CD4-positive, alpha-beta memory T cell (primary cell): ENCODE measurements at regions not wholly inside any gene's neighbourhood (a gene's known extent, or its start where the extent isn't known, plus 50 kb on each side); places are given as distances from the start of the nearest gene placed in this dataset.

ENCODE experiments used
- CTCF ChIA-PET: fragments of 350-600 bp; sonication (Branson Sonifier 250); formaldehyde crosslinking; loops from one replicate; lab custom pipeline; 2021; ENCODE audit warnings: inconsistent platforms; ENCODE audit not compliant: partially characterized antibody; lab: Charles Lee
- POLR2A ChIA-PET: fragments of 350-600 bp; sonication (Branson Sonifier 250); formaldehyde crosslinking; loops from one replicate; lab custom pipeline; 2021; ENCODE audit not compliant: partially characterized antibody; lab: Charles Lee
- DNase-seq, 5 donors: peaks; one replicate each; pipeline versions ENCODE4 v3.0.0 to v3.0.0-alpha.2; 2020 to 2022; ENCODE audit warnings: mixed read lengths in 1 of 5
- H3K27ac ChIP-seq: one replicate; pipeline ENCODE4 v1.7.0; 2013; ENCODE audit warnings: low read depth, low read length
- H3K27me3 ChIP-seq: 2 replicates; pipeline ENCODE4 v1.7.0; 2013; ENCODE audit warnings: mild to moderate bottlenecking, low read length, moderate library complexity; ENCODE audit not compliant: insufficient read depth
- H3K36me3 ChIP-seq: 2 replicates; pipeline ENCODE4 v1.7.0; 2013; ENCODE audit warnings: mild to moderate bottlenecking, low read length, moderate library complexity; ENCODE audit not compliant: insufficient read depth
- H3K4me1 ChIP-seq: 2 replicates; pipeline ENCODE4 v1.7.0; 2013; ENCODE audit warnings: mild to moderate bottlenecking, low read length, moderate library complexity; ENCODE audit not compliant: insufficient read depth
- H3K4me3 ChIP-seq, 2 donors: one replicate each; pipeline ENCODE4 v1.7.0; 2013; ENCODE audit warnings: low read length in 2 of 2, mild to moderate bottlenecking in 1 of 2
- H3K9me3 ChIP-seq, 2 donors: one replicate each; pipeline ENCODE4 v1.7.0; 2013; ENCODE audit warnings: low read length in 2 of 2, control low read depth in 1 of 2; ENCODE audit not compliant: control insufficient read depth in 1 of 2
- H3K27ac Mint-ChIP-seq, 7 donors: one replicate each; pipeline ENCODE4 v1.8.0; 2020 to 2021; ENCODE audit warnings: mixed read lengths in 7 of 7, mild to moderate bottlenecking in 6 of 7, inconsistent platforms in 3 of 7, moderate library complexity in 3 of 7
- H3K27me3 Mint-ChIP-seq, 2 donors: one replicate each; pipeline ENCODE4 v1.8.0; 2020 to 2021; ENCODE audit warnings: mixed read lengths in 2 of 2
- H3K36me3 Mint-ChIP-seq, 2 donors: one replicate each; pipeline ENCODE4 v1.8.0; 2020 to 2021; ENCODE audit warnings: mixed read lengths in 2 of 2, inconsistent platforms in 1 of 2, mild to moderate bottlenecking in 1 of 2
- H3K4me1 Mint-ChIP-seq, 4 donors: one replicate each; pipeline ENCODE4 v1.8.0; 2020 to 2021; ENCODE audit warnings: mixed read lengths in 4 of 4, mild to moderate bottlenecking in 1 of 4
- H3K4me3 Mint-ChIP-seq, 8 donors: one replicate each; pipeline ENCODE4 v1.8.0; 2020 to 2021; ENCODE audit warnings: mixed read lengths in 8 of 8, mild to moderate bottlenecking in 7 of 8, moderate library complexity in 6 of 8, inconsistent platforms in 3 of 8
- H3K9me3 Mint-ChIP-seq, 8 donors: one replicate each; pipeline ENCODE4 v1.8.0; 2020 to 2021; ENCODE audit warnings: mixed read lengths in 8 of 8, mild to moderate bottlenecking in 5 of 8, inconsistent platforms in 3 of 8, moderate library complexity in 1 of 8
- intact Hi-C: fragments of 100-400 bp; cut with micrococcal nuclease; formaldehyde crosslinking; loops from one replicate; pipeline ENCODE4 v1.15.1; 2023

- no peaks in the 10 kb centered on the region for H3K36me3 Mint-ChIP-seq
- intact Hi-C loops, result no loop called here
- H3K36me3 ChIP-seq, result no peaks in the 10 kb centered on the region
- no peaks in the 10 kb centered on the region for H3K27me3 Mint-ChIP-seq
- H3K4me1 Mint-ChIP-seq, result no peaks in the 10 kb centered on the region
- CTCF ChIA-PET, result no interaction called here
- no peak overlapping the region for H3K27ac Mint-ChIP-seq
- H3K4me3 ChIP-seq, result no peak overlapping the region
- H3K9me3 Mint-ChIP-seq, result peaks cover 0 to 7% (median 5%) of the 10 kb centered on the region in 8 donors
- POLR2A ChIA-PET, result no interaction called here
- no peak overlapping the region for H3K27ac ChIP-seq
- DNase-seq, result no peak
- no peaks in the 10 kb centered on the region for H3K27me3 ChIP-seq
- H3K9me3 ChIP-seq, result no peaks in the 10 kb centered on the region
- H3K4me1 ChIP-seq, result no peaks in the 10 kb centered on the region
- no peak overlapping the region for H3K4me3 Mint-ChIP-seq
Measured at GRCh38 chr11:26143566-26144290, 188.2 kb upstream of the ANO3 start.

DNA sequence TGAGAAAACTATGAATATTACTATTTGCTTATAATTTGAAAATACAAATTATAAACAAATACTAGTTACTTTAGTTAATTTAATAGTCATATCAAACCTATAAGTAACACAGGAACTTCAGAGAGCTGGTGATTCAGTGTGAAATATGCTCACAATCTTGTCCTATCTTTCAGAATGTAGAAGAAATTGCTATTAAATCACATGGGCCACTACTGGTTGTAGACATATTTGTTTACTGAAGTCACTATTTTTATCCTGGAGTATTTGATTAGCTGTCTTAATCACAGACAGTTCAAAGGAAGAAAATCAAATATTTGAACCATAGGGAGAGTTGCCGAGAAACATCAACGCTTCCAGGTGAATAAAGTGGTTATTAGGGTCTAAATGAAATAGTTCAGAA lies 187.6 kb upstream of the ANO3 start:
- H3K4me3 ChIP-seq, result no peak overlapping the region
- H3K4me3 Mint-ChIP-seq, result no peak overlapping the region
- no peaks in the 10 kb centered on the region for H3K4me1 ChIP-seq
- H3K27ac Mint-ChIP-seq, result no peak overlapping the region
- DNase-seq, result no peak
- ChIA-PET CTCF (no interaction called here), POLR2A (no interaction called here)
- H3K36me3 ChIP-seq, result no peaks in the 10 kb centered on the region
- H3K4me1 Mint-ChIP-seq, result no peaks in the 10 kb centered on the region
- no peaks in the 10 kb centered on the region for H3K36me3 Mint-ChIP-seq
- no peaks in the 10 kb centered on the region for H3K27me3 ChIP-seq
- no peaks in the 10 kb centered on the region for H3K27me3 Mint-ChIP-seq
- H3K27ac ChIP-seq, result no peak overlapping the region
- no peaks in the 10 kb centered on the region for H3K9me3 ChIP-seq
- peaks cover 0 to 10% (median 5%) of the 10 kb centered on the region in 8 donors for H3K9me3 Mint-ChIP-seq
- intact Hi-C loops, result no loop called here

GRCh38 chr11:26144911-26145310 lies 187.0 kb upstream of the ANO3 start:
- no peak overlapping the region for H3K4me3 Mint-ChIP-seq
- H3K4me1 Mint-ChIP-seq, result no peaks in the 10 kb centered on the region
- H3K27me3 Mint-ChIP-seq, result no peaks in the 10 kb centered on the region
- CTCF ChIA-PET, result no interaction called here
- Histone ChIP-seq H3K27me3 (no peaks in the 10 kb centered on the region), H3K4me3 (no peak overlapping the region), H3K4me1 (no peaks in the 10 kb centered on the region), H3K27ac (no peak overlapping the region), H3K36me3 (no peaks in the 10 kb centered on the region), H3K9me3 (no peaks in the 10 kb centered on the region)
- intact Hi-C loops, result no loop called here
- POLR2A ChIA-PET, result no interaction called here
- no peak for DNase-seq
- H3K9me3 Mint-ChIP-seq, result peaks cover 0 to 7% (median 4%) of the 10 kb centered on the region in 8 donors
- H3K27ac Mint-ChIP-seq, result no peak overlapping the region
- no peaks in the 10 kb centered on the region for H3K36me3 Mint-ChIP-seq

DNA sequence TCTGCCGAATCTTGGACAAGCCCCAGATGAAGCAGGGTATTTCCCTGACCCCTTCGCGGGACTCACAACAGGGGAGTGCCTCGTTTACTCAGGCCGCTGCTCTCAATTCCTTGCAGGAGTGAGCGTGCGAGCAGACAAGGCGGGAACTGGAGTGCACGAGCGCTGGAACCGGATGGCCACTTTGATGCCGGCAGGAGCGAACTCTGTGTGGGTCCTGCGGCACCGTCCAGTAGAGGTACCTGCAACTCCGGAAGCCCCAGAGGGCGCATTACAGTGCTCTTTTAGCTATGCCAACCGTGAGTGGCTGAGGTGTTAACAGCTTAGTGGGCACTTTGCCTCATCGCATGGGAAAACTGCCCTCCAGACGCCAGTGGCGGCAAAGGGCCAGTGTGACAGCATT lies 182.3 kb upstream of the ANO3 start:
- Mint-ChIP-seq H3K4me3 (no peak overlapping the region), H3K27ac (no peak overlapping the region), H3K27me3 (no peaks in the 10 kb centered on the region), H3K36me3 (no peaks in the 10 kb centered on the region), H3K9me3 (peaks cover 0 to 8% (median 5%) of the 10 kb centered on the region in 8 donors), H3K4me1 (no peaks in the 10 kb centered on the region)
- no peak for DNase-seq
- H3K4me1 ChIP-seq, result no peaks in the 10 kb centered on the region
- POLR2A ChIA-PET, result no interaction called here
- H3K27me3 ChIP-seq, result no peaks in the 10 kb centered on the region
- no peaks in the 10 kb centered on the region for H3K9me3 ChIP-seq
- no peak overlapping the region for H3K27ac ChIP-seq
- no peak overlapping the region for H3K4me3 ChIP-seq
- intact Hi-C loops, result no loop called here
- CTCF ChIA-PET, result no interaction called here
- no peaks in the 10 kb centered on the region for H3K36me3 ChIP-seq

- no peaks in the 10 kb centered on the region for H3K27me3 ChIP-seq
- H3K4me1 ChIP-seq, result no peaks in the 10 kb centered on the region
- Mint-ChIP-seq H3K27me3 (no peaks in the 10 kb centered on the region), H3K4me1 (no peaks in the 10 kb centered on the region), H3K27ac (no peak overlapping the region), H3K4me3 (no peak overlapping the region), H3K36me3 (no peaks in the 10 kb centered on the region), H3K9me3 (peaks cover 0 to 10% (median 4%) of the 10 kb centered on the region in 8 donors)
- no peaks in the 10 kb centered on the region for H3K9me3 ChIP-seq
- DNase-seq, result no peak
- no peak overlapping the region for H3K4me3 ChIP-seq
- POLR2A ChIA-PET, result no interaction called here
- intact Hi-C loops, result no loop called here
- no peak overlapping the region for H3K27ac ChIP-seq
- H3K36me3 ChIP-seq, result no peaks in the 10 kb centered on the region
- CTCF ChIA-PET, result no interaction called here
Measured at GRCh38 chr11:26150031-26150430, 181.9 kb upstream of the ANO3 start.

- intact Hi-C loops, result no loop called here
- Histone ChIP-seq H3K27ac (no peak overlapping the region), H3K4me3 (no peak overlapping the region), H3K4me1 (no peaks in the 10 kb centered on the region), H3K36me3 (no peaks in the 10 kb centered on the region), H3K9me3 (no peaks in the 10 kb centered on the region), H3K27me3 (no peaks in the 10 kb centered on the region)
- POLR2A ChIA-PET, result no interaction called here
- DNase-seq, result no peak
- Mint-ChIP-seq H3K36me3 (no peaks in the 10 kb centered on the region), H3K4me1 (no peaks in the 10 kb centered on the region), H3K27me3 (no peaks in the 10 kb centered on the region), H3K9me3 (peaks cover 0 to 12% (median 4%) of the 10 kb centered on the region in 8 donors), H3K4me3 (no peak overlapping the region), H3K27ac (no peak overlapping the region)
- CTCF ChIA-PET, result no interaction called here
Measured at GRCh38 chr11:26158251-26158650, 173.7 kb upstream of the ANO3 start.

- no peaks in the 10 kb centered on the region for H3K36me3 ChIP-seq
- DNase-seq, result no peak
- Mint-ChIP-seq H3K27ac (no peak overlapping the region), H3K9me3 (peaks cover 0 to 15% (median 4%) of the 10 kb centered on the region in 8 donors), H3K4me1 (no peaks in the 10 kb centered on the region), H3K4me3 (no peak overlapping the region), H3K36me3 (no peaks in the 10 kb centered on the region), H3K27me3 (no peaks in the 10 kb centered on the region)
- H3K4me3 ChIP-seq, result no peak overlapping the region
- ChIA-PET CTCF (no interaction called here), POLR2A (no interaction called here)
- H3K27ac ChIP-seq, result no peak overlapping the region
- H3K27me3 ChIP-seq, result no peaks in the 10 kb centered on the region
- intact Hi-C loops, result no loop called here
- no peaks in the 10 kb centered on the region for H3K4me1 ChIP-seq
- no peaks in the 10 kb centered on the region for H3K9me3 ChIP-seq
Measured at GRCh38 chr11:26162291-26162690, 169.6 kb upstream of the ANO3 start.
